Body of pancreas (tissue), 4 donors: ENCODE measurements at regions not wholly inside any gene's neighbourhood (a gene's known extent, or its start where the extent isn't known, plus 50 kb on each side); places are given as distances from the start of the nearest gene placed in this dataset.

ENCODE experiments used
- ATAC-seq: fragments of 150-250 bp; one replicate; pipeline ENCODE4 v1.9.1; 2016
- DNase-seq, 4 donors: peaks; one replicate each; pipeline ENCODE4 v3.0.0-alpha.2; 2019
- H3K27ac ChIP-seq, 4 donors: fragments of 200-600 bp; sonication (generic); 1 replicate in 3 of 4; 2 replicates in 1 of 4; pipeline versions ENCODE4 v1.5.1 to v1.6.1; 2016 to 2019; ENCODE audit warnings: mild to moderate bottlenecking in 1 of 4, mixed read lengths in 1 of 4, moderate library complexity in 1 of 4
- H3K27me3 ChIP-seq, 2 donors: fragments of 200-600 bp; sonication (generic); one replicate each; pipeline ENCODE4 v1.6.0; 2016; ENCODE audit warnings: mild to moderate bottlenecking in 1 of 2
- H3K36me3 ChIP-seq, 2 donors: fragments of 200-600 bp; sonication (generic); replicated peaks in 1 of 2; 2 replicates each; pipeline ENCODE4 v1.5.1; 2016; ENCODE audit warnings: low read depth in 2 of 2; ENCODE audit not compliant: insufficient read depth in 1 of 2
- H3K4me1 ChIP-seq: fragments of 200-600 bp; sonication (generic); one replicate; pipeline ENCODE4 v1.6.0; 2016
- H3K4me3 ChIP-seq, 2 donors: fragments of 200-600 bp; sonication (generic); 1 replicate in 1 of 2; 2 replicates in 1 of 2; pipeline ENCODE4 v1.5.1; 2016 to 2019
- H3K9me3 ChIP-seq, 3 donors: fragments of 200-600 bp; sonication (generic); 1 replicate in 2 of 3; 2 replicates in 1 of 3; pipeline ENCODE4 v1.5.1; 2016
- CTCF ChIP-seq, 7 experiments: fragments of 450-650 bp in 4 of 7; fragments of 200-600 bp in 3 of 7; sonication (generic) in 3 of 7; IDR thresholded peaks; one replicate each; pipeline ENCODE4 v1.5.1; 2016 to 2019; ENCODE audit warnings: antibody characterized with exemption in 7 of 7
- POLR2A ChIP-seq, 3 donors: fragments of 450-650 bp; IDR thresholded peaks; one replicate each; pipeline ENCODE4 v1.6.1; 2016; ENCODE audit warnings: antibody characterized with exemption in 3 of 3, mild to moderate bottlenecking in 2 of 3
- WGBS, 2 donors: methylation state at CpG; one replicate each; pipeline ENCODE4 v1.1.5; 2017; 5-methylcytosine and 5-hydroxymethylcytosine counted together
- intact Hi-C: fragments of 100-400 bp; cut with DNase I; formaldehyde crosslinking; loops from one replicate; pipeline ENCODE4 v1.15.1; 2023

GRCh38 chr13:90201676-90202460 is 1145.6 kb upstream of the MIR17HG start:
- no peaks in the 10 kb centered on the region for H3K27me3 ChIP-seq
- no peaks in the 10 kb centered on the region for H3K9me3 ChIP-seq
- H3K27ac ChIP-seq: no peak overlapping the region
- H3K4me1 ChIP-seq: no peaks in the 10 kb centered on the region
- peak; percentile 42 for ATAC-seq
- H3K4me3 ChIP-seq: no peak overlapping the region
- intact Hi-C loops: no loop called here
- no peaks in the 10 kb centered on the region for H3K36me3 ChIP-seq
- 56 to 65% methylated on average over 7 of the region's 7 CpGs for WGBS, 2 donors
- peak in 1 of 4 donors; percentile 9 for DNase-seq
- no peak for TF ChIP-seq POLR2A (IDR thresholded peaks at IDR 0.05)
- TF ChIP-seq CTCF (IDR thresholded peaks at IDR 0.05): no peak

- WGBS, 2 donors: 67 to 73% methylated on average over 1 of the region's 1 CpG
- TF ChIP-seq POLR2A (IDR thresholded peaks at IDR 0.05) (no peak), CTCF (IDR thresholded peaks at IDR 0.05) (no peak)
- DNase-seq: no peak
Measured at GRCh38 chr13:90205081-90205480, 1142.4 kb upstream of the MIR17HG start.

GRCh38 chr13:90205911-90206310 is 1141.6 kb upstream of the MIR17HG start:
- ATAC-seq: no peak
- no peaks in the 10 kb centered on the region for H3K9me3 ChIP-seq
- no peaks in the 10 kb centered on the region for H3K4me1 ChIP-seq
- TF ChIP-seq CTCF (IDR thresholded peaks at IDR 0.05) (no peak), POLR2A (IDR thresholded peaks at IDR 0.05) (no peak)
- intact Hi-C loops: no loop called here
- no peaks in the 10 kb centered on the region for H3K27me3 ChIP-seq
- WGBS, 2 donors: 61 to 71% methylated on average over 10 of the region's 10 CpGs
- no peak overlapping the region for H3K4me3 ChIP-seq
- no peak for DNase-seq
- H3K36me3 ChIP-seq: no peaks in the 10 kb centered on the region
- H3K27ac ChIP-seq: no peak overlapping the region

More at GRCh38 chr13:90205081-90205480, 1142.4 kb upstream of the MIR17HG start:
- ATAC-seq: no peak
- H3K4me1 ChIP-seq: no peaks in the 10 kb centered on the region
- H3K27me3 ChIP-seq: no peaks in the 10 kb centered on the region
- no peak overlapping the region for H3K27ac ChIP-seq
- no peaks in the 10 kb centered on the region for H3K9me3 ChIP-seq
- H3K4me3 ChIP-seq: no peak overlapping the region
- H3K36me3 ChIP-seq: no peaks in the 10 kb centered on the region
- intact Hi-C loops: no loop called here

- DNase-seq (no peak), ATAC-seq (no peak)
- intact Hi-C loops: no loop called here
- H3K27me3 ChIP-seq: no peaks in the 10 kb centered on the region
- no peaks in the 10 kb centered on the region for H3K9me3 ChIP-seq
- no peaks in the 10 kb centered on the region for H3K4me1 ChIP-seq
- TF ChIP-seq CTCF (IDR thresholded peaks at IDR 0.05): no peak
- no peak for TF ChIP-seq POLR2A (IDR thresholded peaks at IDR 0.05)
- no peak overlapping the region for H3K27ac ChIP-seq
- no peak overlapping the region for H3K4me3 ChIP-seq
- 60 to 69% methylated on average over 1 of the region's 1 CpG for WGBS, 2 donors
- H3K36me3 ChIP-seq: no peaks in the 10 kb centered on the region
Measured at GRCh38 chr13:90217275-90217674, 1130.2 kb upstream of the MIR17HG start.

- ATAC-seq: no peak
Measured at GRCh38 chr13:90222758-90223157, 1124.7 kb upstream of the MIR17HG start.

More at GRCh38 chr13:90222758-90223157, 1124.7 kb upstream of the MIR17HG start:
- intact Hi-C loops: no loop called here
- no peaks in the 10 kb centered on the region for H3K27me3 ChIP-seq
- no peaks in the 10 kb centered on the region for H3K9me3 ChIP-seq
- TF ChIP-seq CTCF (IDR thresholded peaks at IDR 0.05) (no peak), POLR2A (IDR thresholded peaks at IDR 0.05) (no peak)
- no peaks in the 10 kb centered on the region for H3K4me1 ChIP-seq
- H3K27ac ChIP-seq: no peak overlapping the region
- H3K4me3 ChIP-seq: no peak overlapping the region
- H3K36me3 ChIP-seq: no peaks in the 10 kb centered on the region
- WGBS, 2 donors: 98 to 99% methylated on average over 3 of the region's 3 CpGs
- no peak for DNase-seq
